ENCODE measurements at regions not wholly inside any gene's neighbourhood (a gene's known extent, or its start where the extent isn't known, plus 50 kb on each side); places are given as distances from the start of the nearest gene placed in this dataset.

GRCh38 chr3:107951126-107951525 is 139.7 kb downstream of the CD47 start:
- H3K79me2 ChIP-seq (ENCODE audit: control insufficient read depth, insufficient read depth, low read length): no peaks in the 10 kb centered on the region
- BruUV-seq (replicated peaks): no TSS peak
- FAIRE-seq: no peak
- H2AFZ ChIP-seq (ENCODE audit: low read depth, low read length): no peak overlapping the region
- no peaks in the 10 kb centered on the region for H3K4me1 ChIP-seq (ENCODE audit: control insufficient read depth, extremely low read depth, insufficient read depth, low read length)
- intact Hi-C loops (cut with micrococcal nuclease): no loop called here
- no peak for DNase-seq (ENCODE audit: low read depth, low spot score)
- CTCF ChIA-PET: interaction anchor here (1.6 kb wide), 1 partner anchor 9 kb away, joined by 3 read pairs; no protein-coding TSS in a partner anchor
- H3K9ac ChIP-seq (replicated peaks; ENCODE audit: extremely low read depth, insufficient read depth, low read length): no peak overlapping the region
- H3K27me3 ChIP-seq (ENCODE audit: control insufficient read depth in 2 of 2, insufficient read depth in 2 of 2, low read length in 2 of 2): no peaks in the 10 kb centered on the region
- no peak for TF ChIP-seq JUN (IDR thresholded peaks at IDR 0.05; ENCODE audit: borderline replicate concordance, insufficient read depth, insufficient read length, low read depth)
- no peak for TF ChIP-seq EZH2 (IDR thresholded peaks at IDR 0.05; ENCODE audit: borderline replicate concordance, low read depth, low read length, severe bottlenecking)
- TF ChIP-seq GATA2 (IDR thresholded peaks at IDR 0.05; ENCODE audit: insufficient read depth, insufficient read length, low read depth, low read length): no peak
- no peak for TF ChIP-seq MAX (IDR thresholded peaks at IDR 0.05; ENCODE audit: insufficient read depth, insufficient read length)
- TF ChIP-seq CTCF (IDR thresholded peaks at IDR 0.05; ENCODE audit: extremely low read depth in 1 of 2, insufficient read depth in 1 of 2, low read depth in 1 of 2, low read length in 2 of 2): no peak
- TF ChIP-seq MYC (IDR thresholded peaks at IDR 0.05; ENCODE audit: low read depth, low read length): no peak
- no peak for TF ChIP-seq POLR2AphosphoS5 (IDR thresholded peaks at IDR 0.05; ENCODE audit: insufficient read depth, low read depth, low read length)
- no peak for TF ChIP-seq POLR2A (IDR thresholded peaks at IDR 0.05; ENCODE audit: low read depth, low read length)
- no peak for TF ChIP-seq FOS (IDR thresholded peaks at IDR 0.05; ENCODE audit: borderline replicate concordance, insufficient read depth, low read length)
- H3K4me3 ChIP-seq (replicated peaks in 1 of 3; ENCODE audit: insufficient read depth in 1 of 3, low read depth in 1 of 3, low read length in 3 of 3): no peak overlapping the region
- no peaks in the 10 kb centered on the region for H3K9me3 ChIP-seq (replicated peaks; ENCODE audit: control insufficient read depth, insufficient read depth, low read length)
- H3K9me1 ChIP-seq (replicated peaks; ENCODE audit: control insufficient read depth, extremely low read depth, insufficient read depth, low read length): no peaks in the 10 kb centered on the region
- dilution Hi-C loops (cut with MboI; ENCODE audit: extremely low pct_ligation_motif_present, low sequenced_read_pairs): no loop called here
- H3K4me2 ChIP-seq (ENCODE audit: insufficient read depth, low read length): no peak overlapping the region
- no peaks in the 10 kb centered on the region for H4K20me1 ChIP-seq (replicated peaks; ENCODE audit: control insufficient read depth, extremely low read depth, insufficient read depth, low read length)
- H3K27ac ChIP-seq (ENCODE audit: insufficient read depth, low read depth, low read length): no peak overlapping the region
- no peaks in the 10 kb centered on the region for H3K36me3 ChIP-seq (ENCODE audit: control insufficient read depth in 2 of 2, extremely low read depth in 1 of 2, insufficient read depth in 2 of 2, low read length in 2 of 2)
- POLR2A ChIA-PET: no interaction called here
